GM23248 (cell line): ENCODE measurements at regions not wholly inside any gene's neighbourhood (a gene's known extent, or its start where the extent isn't known, plus 50 kb on each side); places are given as distances from the start of the nearest gene placed in this dataset.

Source experiments
- EZH2 ChIP-seq: fragments of 200-600 bp; sonication (generic); IDR thresholded peaks from 2 replicates; pipeline ENCODE4 v1.6.1; 2018; ENCODE audit warnings: antibody characterized with exemption, mild to moderate bottlenecking; ENCODE audit not compliant: insufficient read depth, poor library complexity, severe bottlenecking
- EZH2phosphoT487 ChIP-seq: fragments of 200-600 bp; sonication (generic); IDR thresholded peaks from 2 replicates; pipeline ENCODE4 v1.6.1; 2018; ENCODE audit warnings: antibody characterized with exemption, moderate library complexity, mild to moderate bottlenecking, low read depth; ENCODE audit not compliant: insufficient read depth

GRCh38 chr5:104283136-104283535 lies 720.5 kb upstream of the NUDT12 start:
- no peak for TF ChIP-seq EZH2
- TF ChIP-seq EZH2phosphoT487 = no peak
